GM23338 (cell line): ENCODE measurements at regions not wholly inside any gene's neighbourhood (a gene's known extent, or its start where the extent isn't known, plus 50 kb on each side); places are given as distances from the start of the nearest gene placed in this dataset.

Source experiments
- ATAC-seq: fragments of 200-7000 bp; cut with Tn5 transposase; 3 replicates; pipeline ENCODE4 v1.9.1; 2020
- DNase-seq: peaks from one replicate; pipeline ENCODE4 v3.0.0-alpha.2; 2015; ENCODE audit warnings: low spot score
- H2AFZ ChIP-seq: fragments of 200-600 bp; sonication (generic); 2 replicates; pipeline ENCODE4 v1.8.0; 2016; ENCODE audit warnings: antibody characterized with exemption, mild to moderate bottlenecking, moderate library complexity
- H3F3A ChIP-seq: fragments of 200-600 bp; sonication (generic); replicated peaks from 2 replicates; pipeline ENCODE4 v1.8.0; 2017; ENCODE audit warnings: antibody characterized with exemption, mixed run types, low read depth
- H3K27ac ChIP-seq: fragments of 200-600 bp; sonication (generic); 2 replicates; pipeline ENCODE4 v1.6.1; 2016; ENCODE audit warnings: low read depth
- H3K27me3 ChIP-seq: fragments of 200-600 bp; sonication (generic); 2 replicates; pipeline ENCODE4 v1.8.0; 2016; ENCODE audit warnings: mild to moderate bottlenecking, mixed run types, moderate library complexity; ENCODE audit not compliant: insufficient read depth
- H3K36me3 ChIP-seq: fragments of 200-600 bp; sonication (generic); 2 replicates; pipeline ENCODE4 v1.8.0; 2016; ENCODE audit warnings: mild to moderate bottlenecking; ENCODE audit not compliant: insufficient read depth
- H3K4me1 ChIP-seq: fragments of 200-600 bp; sonication (generic); 2 replicates; pipeline ENCODE4 v1.8.0; 2016; ENCODE audit warnings: mild to moderate bottlenecking, moderate library complexity; ENCODE audit not compliant: insufficient read depth
- H3K4me2 ChIP-seq: fragments of 200-600 bp; sonication (generic); 2 replicates; pipeline ENCODE4 v1.7.1; 2017; ENCODE audit warnings: mixed run types
- H3K4me3 ChIP-seq: fragments of 200-600 bp; sonication (generic); 2 replicates; pipeline ENCODE4 v1.6.1; 2016; ENCODE audit warnings: mixed run types
- H3K79me2 ChIP-seq: fragments of 200-600 bp; sonication (generic); replicated peaks from 2 replicates; pipeline ENCODE4 v1.8.0; 2017; ENCODE audit warnings: mild to moderate bottlenecking; ENCODE audit not compliant: insufficient read depth
- H3K9me2 ChIP-seq: fragments of 200-600 bp; sonication (generic); 2 replicates; pipeline ENCODE4 v1.8.0; 2017; ENCODE audit not compliant: insufficient read depth
- H4K20me1 ChIP-seq: fragments of 200-600 bp; sonication (generic); replicated peaks from 2 replicates; pipeline ENCODE4 v1.8.0; 2017; ENCODE audit warnings: mild to moderate bottlenecking; ENCODE audit not compliant: insufficient read depth
- H3K27ac Mint-ChIP-seq: 2 replicates; pipeline ENCODE4 v1.8.0; 2020; ENCODE audit warnings: inconsistent platforms, mild to moderate bottlenecking, moderate library complexity, mixed read lengths
- H3K27me3 Mint-ChIP-seq: 3 replicates; pipeline ENCODE4 v1.8.0; 2022; ENCODE audit warnings: low read depth, mild to moderate bottlenecking, moderate library complexity, mixed read lengths, inconsistent platforms; ENCODE audit not compliant: insufficient read depth, poor library complexity
- H3K36me3 Mint-ChIP-seq: 3 replicates; pipeline ENCODE4 v1.8.0; 2021; ENCODE audit warnings: low read depth, mild to moderate bottlenecking, inconsistent platforms, moderate library complexity, mixed read lengths
- H3K4me1 Mint-ChIP-seq: 3 replicates; pipeline ENCODE4 v1.8.0; 2020; ENCODE audit warnings: mild to moderate bottlenecking, inconsistent platforms, mixed read lengths
- H3K4me3 Mint-ChIP-seq: 3 replicates; pipeline ENCODE4 v1.8.0; 2021; ENCODE audit warnings: moderate library complexity, mild to moderate bottlenecking, inconsistent platforms, mixed read lengths
- H3K9me3 Mint-ChIP-seq: 3 replicates; pipeline ENCODE4 v1.8.0; 2020; ENCODE audit warnings: moderate library complexity, mild to moderate bottlenecking, inconsistent platforms, mixed read lengths
- CREB1 ChIP-seq: fragments of 250-450 bp; sonication (Bioruptor Pico); IDR thresholded peaks from 2 replicates; pipeline ENCODE4 v1.5.0; 2020; ENCODE audit warnings: low read depth, mild to moderate bottlenecking, moderate library complexity
- EZH2 ChIP-seq: fragments of 200-600 bp; sonication (generic); IDR thresholded peaks from one replicate; pipeline ENCODE4 v1.8.0; 2017; ENCODE audit warnings: antibody characterized with exemption, mild to moderate bottlenecking, low read depth; ENCODE audit not compliant: unreplicated experiment
- EZH2phosphoT487 ChIP-seq: fragments of 200-600 bp; sonication (generic); IDR thresholded peaks from one replicate; pipeline ENCODE4 v1.8.1; 2018; ENCODE audit warnings: antibody characterized with exemption; ENCODE audit not compliant: unreplicated experiment
- JUNB ChIP-seq: IDR thresholded peaks from one replicate; pipeline ENCODE4 v1.6.1; 2016; ENCODE audit warnings: antibody characterized with exemption; ENCODE audit not compliant: unreplicated experiment
- NANOG ChIP-seq: IDR thresholded peaks from 2 replicates; pipeline ENCODE4 v1.6.1; 2016; ENCODE audit warnings: antibody characterized with exemption, borderline replicate concordance
- POLR2AphosphoS5 ChIP-seq: IDR thresholded peaks from 2 replicates; pipeline ENCODE4 v1.6.1; 2016; ENCODE audit warnings: antibody characterized with exemption, low read depth
- STAT1 ChIP-seq: IDR thresholded peaks from one replicate; pipeline ENCODE4 v1.6.1; 2016; ENCODE audit warnings: antibody characterized with exemption; ENCODE audit not compliant: unreplicated experiment
- ZNF331 ChIP-seq: fragments of 250-450 bp; sonication (Bioruptor Pico); IDR thresholded peaks from 2 replicates; pipeline ENCODE4 v1.5.0; 2020; ENCODE audit warnings: low read depth, mild to moderate bottlenecking, moderate library complexity
- TF ChIP-seq, protein P1 (sequence below): IDR thresholded peaks from one replicate; pipeline ENCODE4 v1.6.1; 2018; ENCODE audit warnings: antibody characterized with exemption; ENCODE audit not compliant: unreplicated experiment
- TF ChIP-seq, protein P2 (sequence below), 2 experiments: fragments of 200-600 bp in 1 of 2; sonication (generic) in 1 of 2; conservative IDR thresholded peaks; 2 replicates each; pipeline versions ENCODE4 v1.5.1 to v1.6.1; 2016 to 2017; ENCODE audit warnings: antibody characterized with exemption in 2 of 2, low read depth in 2 of 2, mild to moderate bottlenecking in 2 of 2, moderate library complexity in 1 of 2
- TF ChIP-seq, protein P3 (sequence below): IDR thresholded peaks from 2 replicates; pipeline ENCODE4 v1.6.1; 2016; ENCODE audit warnings: antibody characterized with exemption

DNA sequence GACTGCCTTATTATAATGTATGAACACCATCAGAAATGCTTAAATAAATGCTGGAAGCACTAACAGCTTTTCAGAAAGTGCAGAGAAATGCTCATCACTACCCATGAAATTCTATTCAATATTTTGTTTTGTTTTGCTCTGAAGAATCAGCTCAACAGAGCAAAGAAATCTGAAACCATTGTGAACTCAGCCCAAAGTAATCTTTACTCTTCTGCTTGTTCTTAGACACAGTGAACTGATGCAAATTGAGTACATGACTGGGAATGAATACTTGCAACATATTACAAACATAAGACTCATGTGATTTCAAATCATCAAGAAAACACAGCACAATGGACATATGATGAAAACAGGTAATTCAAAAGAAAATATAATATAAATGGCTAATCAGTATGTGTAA, 404.6 kb upstream of the OPRM1 start (continued):
- TF ChIP-seq, protein P1, sequence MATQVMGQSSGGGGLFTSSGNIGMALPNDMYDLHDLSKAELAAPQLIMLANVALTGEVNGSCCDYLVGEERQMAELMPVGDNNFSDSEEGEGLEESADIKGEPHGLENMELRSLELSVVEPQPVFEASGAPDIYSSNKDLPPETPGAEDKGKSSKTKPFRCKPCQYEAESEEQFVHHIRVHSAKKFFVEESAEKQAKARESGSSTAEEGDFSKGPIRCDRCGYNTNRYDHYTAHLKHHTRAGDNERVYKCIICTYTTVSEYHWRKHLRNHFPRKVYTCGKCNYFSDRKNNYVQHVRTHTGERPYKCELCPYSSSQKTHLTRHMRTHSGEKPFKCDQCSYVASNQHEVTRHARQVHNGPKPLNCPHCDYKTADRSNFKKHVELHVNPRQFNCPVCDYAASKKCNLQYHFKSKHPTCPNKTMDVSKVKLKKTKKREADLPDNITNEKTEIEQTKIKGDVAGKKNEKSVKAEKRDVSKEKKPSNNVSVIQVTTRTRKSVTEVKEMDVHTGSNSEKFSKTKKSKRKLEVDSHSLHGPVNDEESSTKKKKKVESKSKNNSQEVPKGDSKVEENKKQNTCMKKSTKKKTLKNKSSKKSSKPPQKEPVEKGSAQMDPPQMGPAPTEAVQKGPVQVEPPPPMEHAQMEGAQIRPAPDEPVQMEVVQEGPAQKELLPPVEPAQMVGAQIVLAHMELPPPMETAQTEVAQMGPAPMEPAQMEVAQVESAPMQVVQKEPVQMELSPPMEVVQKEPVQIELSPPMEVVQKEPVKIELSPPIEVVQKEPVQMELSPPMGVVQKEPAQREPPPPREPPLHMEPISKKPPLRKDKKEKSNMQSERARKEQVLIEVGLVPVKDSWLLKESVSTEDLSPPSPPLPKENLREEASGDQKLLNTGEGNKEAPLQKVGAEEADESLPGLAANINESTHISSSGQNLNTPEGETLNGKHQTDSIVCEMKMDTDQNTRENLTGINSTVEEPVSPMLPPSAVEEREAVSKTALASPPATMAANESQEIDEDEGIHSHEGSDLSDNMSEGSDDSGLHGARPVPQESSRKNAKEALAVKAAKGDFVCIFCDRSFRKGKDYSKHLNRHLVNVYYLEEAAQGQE = no peak
- TF ChIP-seq CREB1 (CRISPR knock-in tag) = no peak
- TF ChIP-seq JUNB = no peak
- TF ChIP-seq ZNF331 (CRISPR knock-in tag) = no peak
- no peak for TF ChIP-seq EZH2phosphoT487
- no peak for TF ChIP-seq EZH2
- TF ChIP-seq, protein P2, sequence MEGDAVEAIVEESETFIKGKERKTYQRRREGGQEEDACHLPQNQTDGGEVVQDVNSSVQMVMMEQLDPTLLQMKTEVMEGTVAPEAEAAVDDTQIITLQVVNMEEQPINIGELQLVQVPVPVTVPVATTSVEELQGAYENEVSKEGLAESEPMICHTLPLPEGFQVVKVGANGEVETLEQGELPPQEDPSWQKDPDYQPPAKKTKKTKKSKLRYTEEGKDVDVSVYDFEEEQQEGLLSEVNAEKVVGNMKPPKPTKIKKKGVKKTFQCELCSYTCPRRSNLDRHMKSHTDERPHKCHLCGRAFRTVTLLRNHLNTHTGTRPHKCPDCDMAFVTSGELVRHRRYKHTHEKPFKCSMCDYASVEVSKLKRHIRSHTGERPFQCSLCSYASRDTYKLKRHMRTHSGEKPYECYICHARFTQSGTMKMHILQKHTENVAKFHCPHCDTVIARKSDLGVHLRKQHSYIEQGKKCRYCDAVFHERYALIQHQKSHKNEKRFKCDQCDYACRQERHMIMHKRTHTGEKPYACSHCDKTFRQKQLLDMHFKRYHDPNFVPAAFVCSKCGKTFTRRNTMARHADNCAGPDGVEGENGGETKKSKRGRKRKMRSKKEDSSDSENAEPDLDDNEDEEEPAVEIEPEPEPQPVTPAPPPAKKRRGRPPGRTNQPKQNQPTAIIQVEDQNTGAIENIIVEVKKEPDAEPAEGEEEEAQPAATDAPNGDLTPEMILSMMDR (conservative IDR thresholded peaks at IDR 0.05; ENCODE audit: low read depth in 2 of 2) = no peak
- no peak for TF ChIP-seq NANOG
- no peak for TF ChIP-seq STAT1
- TF ChIP-seq, protein P3, sequence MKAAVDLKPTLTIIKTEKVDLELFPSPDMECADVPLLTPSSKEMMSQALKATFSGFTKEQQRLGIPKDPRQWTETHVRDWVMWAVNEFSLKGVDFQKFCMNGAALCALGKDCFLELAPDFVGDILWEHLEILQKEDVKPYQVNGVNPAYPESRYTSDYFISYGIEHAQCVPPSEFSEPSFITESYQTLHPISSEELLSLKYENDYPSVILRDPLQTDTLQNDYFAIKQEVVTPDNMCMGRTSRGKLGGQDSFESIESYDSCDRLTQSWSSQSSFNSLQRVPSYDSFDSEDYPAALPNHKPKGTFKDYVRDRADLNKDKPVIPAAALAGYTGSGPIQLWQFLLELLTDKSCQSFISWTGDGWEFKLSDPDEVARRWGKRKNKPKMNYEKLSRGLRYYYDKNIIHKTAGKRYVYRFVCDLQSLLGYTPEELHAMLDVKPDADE = no peak

DNA sequence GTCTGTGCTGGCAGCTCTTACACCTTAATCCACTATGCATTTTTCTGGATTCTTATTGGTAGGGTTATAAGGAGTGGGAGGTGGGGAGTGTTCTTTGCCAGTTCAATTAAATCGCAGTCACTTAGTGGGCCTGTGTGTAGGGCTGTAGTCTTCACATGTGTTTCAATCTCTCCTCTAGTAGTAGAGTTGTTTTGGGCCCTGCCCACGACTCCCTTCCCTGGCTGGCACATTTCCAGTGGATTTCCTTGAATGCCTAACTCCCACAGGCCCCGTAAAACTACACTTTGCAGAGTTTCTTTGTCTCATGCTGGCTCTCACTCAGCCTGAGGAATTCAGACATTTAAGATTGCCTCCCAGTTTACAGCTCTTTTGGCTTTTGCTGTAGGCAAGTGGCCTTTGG, 414.0 kb upstream of the OPRM1 start:
- peaks cover 6% of the 10 kb centered on the region for H3K4me1 Mint-ChIP-seq
- Histone ChIP-seq H3K4me2 (no peak overlapping the region), H4K20me1 (no peaks in the 10 kb centered on the region), H3K27ac (no peak overlapping the region), H2AFZ (peak overlapping the region; percentile 78), H3K36me3 (no peaks in the 10 kb centered on the region), H3K4me3 (no peak overlapping the region), H3K27me3 (no peaks in the 10 kb centered on the region), H3K4me1 (no peaks in the 10 kb centered on the region), H3K79me2 (no peaks in the 10 kb centered on the region), H3F3A (no peaks in the 10 kb centered on the region), H3K9me2 (no peaks in the 10 kb centered on the region)
- peak; percentile 39 for ATAC-seq
- H3K36me3 Mint-ChIP-seq = no peaks in the 10 kb centered on the region
- DNase-seq = peak; percentile 24
- H3K9me3 Mint-ChIP-seq = no peaks in the 10 kb centered on the region
- no peaks in the 10 kb centered on the region for H3K27me3 Mint-ChIP-seq
- H3K4me3 Mint-ChIP-seq = no peak overlapping the region
- H3K27ac Mint-ChIP-seq = peak overlapping the region; percentile 90
- TF ChIP-seq, protein P2 (conservative IDR thresholded peaks at IDR 0.05; ENCODE audit: low read depth in 2 of 2) = no peak
- no peak for TF ChIP-seq POLR2AphosphoS5
- no peak for TF ChIP-seq EZH2
- TF ChIP-seq CREB1 (CRISPR knock-in tag) = no peak
- TF ChIP-seq ZNF331 (CRISPR knock-in tag) = no peak
- TF ChIP-seq JUNB = no peak
